ENCODE measurements at regions not wholly inside any gene's neighbourhood (a gene's known extent, or its start where the extent isn't known, plus 50 kb on each side); places are given as distances from the start of the nearest gene placed in this dataset.

GRCh38 chr21:15278851-15279250 lies 214.1 kb upstream of the NRIP1 start:
- no peak for TF ChIP-seq CTCF (IDR thresholded peaks at IDR 0.05)
- intact Hi-C loops (cut with DNase I): no loop called here
- no peaks in the 10 kb centered on the region for H3K36me3 ChIP-seq
- H3K4me1 ChIP-seq: no peaks in the 10 kb centered on the region
- no peaks in the 10 kb centered on the region for H3K27me3 ChIP-seq
- 88 to 89% methylated on average over 4 of the region's 4 CpGs for WGBS, 2 donors
- ATAC-seq: no peak
- H3K27ac ChIP-seq: no peak overlapping the region
- DNase-seq: no peak
- peaks cover 0 to 3% (median 0%) of the 10 kb centered on the region in 11 donors for H3K9me3 ChIP-seq
- H3K4me3 ChIP-seq: no peak overlapping the region

- Histone ChIP-seq H3K27me3 (no peaks in the 10 kb centered on the region), H3K27ac (no peak overlapping the region), H3K4me1 (no peaks in the 10 kb centered on the region), H3K9me3 (peaks cover 0 to 3% (median 0%) of the 10 kb centered on the region in 11 donors), H3K36me3 (no peaks in the 10 kb centered on the region), H3K4me3 (no peak overlapping the region)
- ATAC-seq (no peak), DNase-seq (no peak)
- 93% methylated on average over 1 of the region's 1 CpG for WGBS, 2 donors
- intact Hi-C loops (cut with DNase I): no loop called here
- no peak for TF ChIP-seq CTCF (IDR thresholded peaks at IDR 0.05)
Measured at GRCh38 chr21:15279482-15279881, 214.7 kb upstream of the NRIP1 start.

DNA sequence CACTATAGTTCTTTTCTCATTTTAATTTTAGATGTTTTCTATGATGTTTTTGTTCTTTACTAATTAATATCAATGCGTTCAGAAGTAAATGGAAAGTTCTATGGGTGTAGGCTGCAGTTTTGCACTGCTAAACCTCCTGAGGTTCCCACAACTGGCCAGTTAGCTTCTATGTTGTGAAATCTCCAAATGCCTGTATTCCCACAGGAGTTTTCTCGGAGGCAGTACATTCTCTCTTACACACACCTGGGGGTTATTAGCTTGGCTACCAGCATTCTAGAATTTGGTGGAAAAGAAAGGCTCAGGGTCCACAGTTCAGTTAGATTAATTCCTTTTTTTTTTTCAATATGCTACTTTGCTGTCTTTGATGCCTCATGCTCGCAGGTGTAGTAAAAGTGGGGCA lies 216.9 kb upstream of the NRIP1 start:
- Histone ChIP-seq H3K9me3 (peaks cover 0 to 3% (median 0%) of the 10 kb centered on the region in 11 donors), H3K4me3 (no peak overlapping the region), H3K4me1 (no peaks in the 10 kb centered on the region), H3K27me3 (no peaks in the 10 kb centered on the region), H3K36me3 (no peaks in the 10 kb centered on the region), H3K27ac (no peak overlapping the region)
- no peak for TF ChIP-seq CTCF (IDR thresholded peaks at IDR 0.05)
- ATAC-seq: no peak
- DNase-seq: no peak
- WGBS, 2 donors: 91 to 94% methylated on average over 3 of the region's 3 CpGs
- intact Hi-C loops (cut with DNase I): no loop called here

DNA sequence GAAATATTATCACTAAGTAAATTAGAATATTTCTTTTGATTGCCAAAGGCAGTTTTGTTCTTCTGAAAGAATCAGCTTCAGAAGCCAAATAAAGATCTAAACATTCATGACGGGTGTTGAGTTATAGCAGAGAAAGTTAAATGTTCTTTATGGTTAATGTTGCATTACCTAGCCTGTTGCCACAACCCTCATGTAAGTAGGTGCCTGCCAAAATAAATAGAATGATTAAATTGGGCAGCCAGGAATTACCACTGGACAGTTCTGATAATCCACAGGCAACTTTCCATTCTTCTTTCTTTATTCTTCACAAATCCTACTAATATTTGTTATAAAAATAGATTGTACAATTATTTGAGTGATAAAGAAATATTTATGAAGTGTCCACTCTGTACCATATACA lies 217.9 kb upstream of the NRIP1 start:
- Histone ChIP-seq H3K27me3 (no peaks in the 10 kb centered on the region), H3K27ac (no peak overlapping the region), H3K4me1 (no peaks in the 10 kb centered on the region), H3K36me3 (no peaks in the 10 kb centered on the region), H3K4me3 (no peak overlapping the region), H3K9me3 (peaks cover 0 to 3% (median 0%) of the 10 kb centered on the region in 11 donors)
- intact Hi-C loops (cut with DNase I): no loop called here
- TF ChIP-seq CTCF (IDR thresholded peaks at IDR 0.05): no peak
- ATAC-seq (no peak), DNase-seq (no peak)
- 91 to 97% methylated on average over 1 of the region's 1 CpG for WGBS, 2 donors

DNA sequence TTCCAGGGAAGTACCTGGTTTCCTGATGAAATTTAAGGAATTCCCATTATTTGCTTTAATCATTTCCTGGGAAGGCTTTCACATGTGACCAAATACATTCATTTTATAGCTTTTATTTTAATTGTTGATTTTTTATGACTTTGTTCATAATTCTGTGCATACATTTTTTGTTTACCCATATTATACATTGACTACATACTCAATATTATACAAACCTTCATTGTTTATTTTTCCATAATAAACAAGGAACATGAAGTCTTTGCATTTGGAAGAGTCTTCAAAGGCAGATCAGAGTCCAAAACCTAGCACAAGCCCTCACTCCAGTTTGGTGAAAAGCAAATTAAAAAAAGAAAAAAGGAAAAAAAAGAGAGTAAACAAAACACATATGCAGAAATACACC lies 218.3 kb upstream of the NRIP1 start:
- TF ChIP-seq CTCF (IDR thresholded peaks at IDR 0.05): no peak
- ATAC-seq: no peak
- H3K27me3 ChIP-seq: no peaks in the 10 kb centered on the region

More for the DNA sequence above, 218.3 kb upstream of the NRIP1 start:
- no peaks in the 10 kb centered on the region for H3K36me3 ChIP-seq
- no peak overlapping the region for H3K27ac ChIP-seq
- H3K4me1 ChIP-seq: no peaks in the 10 kb centered on the region
- no peak overlapping the region for H3K4me3 ChIP-seq
- intact Hi-C loops (cut with DNase I): no loop called here
- peaks cover 0 to 3% (median 0%) of the 10 kb centered on the region in 11 donors for H3K9me3 ChIP-seq
- DNase-seq: no peak
